ENCODE measurements at regions not wholly inside any gene's neighbourhood (a gene's known extent, or its start where the extent isn't known, plus 50 kb on each side); places are given as distances from the start of the nearest gene placed in this dataset.

GRCh38 chr1:219834314-219834917 is 93.9 kb downstream of the SLC30A10 start:
- Mint-ChIP-seq H3K4me1 (no peaks in the 10 kb centered on the region), H3K36me3 (ENCODE audit: low read depth) (no peaks in the 10 kb centered on the region), H3K4me3 (no peak overlapping the region), H3K27ac (no peak overlapping the region), H3K9me3 (no peaks in the 10 kb centered on the region), H3K27me3 (ENCODE audit: low read depth) (peaks cover 9% of the 10 kb centered on the region)
- TF ChIP-seq CTCF (IDR thresholded peaks at IDR 0.05; ENCODE audit: unreplicated experiment in 3 of 3): no peak

- Mint-ChIP-seq H3K27me3 (ENCODE audit: low read depth) (peaks cover 9% of the 10 kb centered on the region), H3K4me3 (no peak overlapping the region), H3K36me3 (ENCODE audit: low read depth) (no peaks in the 10 kb centered on the region), H3K9me3 (no peaks in the 10 kb centered on the region), H3K4me1 (no peaks in the 10 kb centered on the region), H3K27ac (no peak overlapping the region)
- TF ChIP-seq CTCF (IDR thresholded peaks at IDR 0.05; ENCODE audit: unreplicated experiment in 3 of 3): no peak
These were observed 95.0 kb downstream of the SLC30A10 start for GRCh38 chr1:219833214-219833815.

- Mint-ChIP-seq H3K27me3 (ENCODE audit: low read depth) (no peaks in the 10 kb centered on the region), H3K9me3 (no peaks in the 10 kb centered on the region), H3K27ac (no peak overlapping the region), H3K4me1 (no peaks in the 10 kb centered on the region), H3K4me3 (no peak overlapping the region), H3K36me3 (ENCODE audit: low read depth) (no peaks in the 10 kb centered on the region)
- TF ChIP-seq CTCF (IDR thresholded peaks at IDR 0.05; ENCODE audit: unreplicated experiment in 3 of 3): no peak
These were observed 102.1 kb downstream of the SLC30A10 start for GRCh38 chr1:219826290-219826689.

GRCh38 chr1:219825355-219825754 is 103.0 kb downstream of the SLC30A10 start:
- no peaks in the 10 kb centered on the region for H3K36me3 Mint-ChIP-seq (ENCODE audit: low read depth)
- H3K27ac Mint-ChIP-seq: no peak overlapping the region
- no peak overlapping the region for H3K4me3 Mint-ChIP-seq
- no peak for TF ChIP-seq CTCF (IDR thresholded peaks at IDR 0.05; ENCODE audit: unreplicated experiment in 3 of 3)
- no peaks in the 10 kb centered on the region for H3K9me3 Mint-ChIP-seq
- no peaks in the 10 kb centered on the region for H3K4me1 Mint-ChIP-seq
- no peaks in the 10 kb centered on the region for H3K27me3 Mint-ChIP-seq (ENCODE audit: low read depth)

- Mint-ChIP-seq H3K27me3 (ENCODE audit: low read depth) (no peaks in the 10 kb centered on the region), H3K27ac (no peak overlapping the region), H3K4me3 (no peak overlapping the region), H3K36me3 (ENCODE audit: low read depth) (no peaks in the 10 kb centered on the region), H3K4me1 (no peaks in the 10 kb centered on the region), H3K9me3 (no peaks in the 10 kb centered on the region)
- no peak for TF ChIP-seq CTCF (IDR thresholded peaks at IDR 0.05; ENCODE audit: unreplicated experiment in 3 of 3)
These were observed 104.0 kb downstream of the SLC30A10 start for GRCh38 chr1:219824338-219824737.

- H3K36me3 Mint-ChIP-seq (ENCODE audit: low read depth): no peaks in the 10 kb centered on the region
- H3K4me1 Mint-ChIP-seq: no peaks in the 10 kb centered on the region
- peaks cover 5% of the 10 kb centered on the region for H3K27me3 Mint-ChIP-seq (ENCODE audit: low read depth)
- no peaks in the 10 kb centered on the region for H3K9me3 Mint-ChIP-seq
- no peak overlapping the region for H3K4me3 Mint-ChIP-seq
- no peak overlapping the region for H3K27ac Mint-ChIP-seq
- no peak for TF ChIP-seq CTCF (IDR thresholded peaks at IDR 0.05; ENCODE audit: unreplicated experiment in 3 of 3)
These were observed 107.8 kb downstream of the SLC30A10 start for GRCh38 chr1:219820551-219820950.

Measured in nephron (organoid).